NCI-H526 (cell line): ENCODE measurements at regions not wholly inside any gene's neighbourhood (a gene's known extent, or its start where the extent isn't known, plus 50 kb on each side); places are given as distances from the start of the nearest gene placed in this dataset.

ENCODE experiments used
- DNase-seq, 2 experiments: peaks; one replicate each; lab custom pipeline; 2025; lab: John Stamatoyannopoulos, UW

GRCh38 chr4:71162386-71162785 lies 168.9 kb downstream of the DCK start:
- DNase-seq: no peak

GRCh38 chr4:71163317-71163716 lies 169.9 kb downstream of the DCK start:
- DNase-seq: no peak

GRCh38 chr4:71167083-71167482 lies 171.7 kb upstream of the SLC4A4 start:
- DNase-seq: no peak

GRCh38 chr4:71171592-71171991 lies 167.2 kb upstream of the SLC4A4 start:
- DNase-seq: no peak

- DNase-seq: no peak
Observed at GRCh38 chr4:71181332-71181731, 157.5 kb upstream of the SLC4A4 start.

- DNase-seq: peak in 1 of 2 experiments; percentile 47
Observed at GRCh38 chr4:71184195-71184781, 154.5 kb upstream of the SLC4A4 start.

GRCh38 chr4:71185037-71185436 lies 153.8 kb upstream of the SLC4A4 start:
- no peak for DNase-seq

- DNase-seq: no peak
Observed at GRCh38 chr4:71186257-71186565, 152.6 kb upstream of the SLC4A4 start.

GRCh38 chr4:71186566-71187403 lies 152.0 kb upstream of the SLC4A4 start:
- peak in 1 of 2 experiments; percentile 59 for DNase-seq

- peak in 1 of 2 experiments; percentile 29 for DNase-seq
Observed at GRCh38 chr4:71187404-71188155, 151.2 kb upstream of the SLC4A4 start.

- no peak for DNase-seq
Observed at GRCh38 chr4:71188156-71188640, 150.6 kb upstream of the SLC4A4 start.

- no peak for DNase-seq
Observed at GRCh38 chr4:71188951-71189350, 149.9 kb upstream of the SLC4A4 start.

- DNase-seq: no peak
Observed at GRCh38 chr4:71189471-71189870, 149.3 kb upstream of the SLC4A4 start.

GRCh38 chr4:71194454-71194853 lies 144.4 kb upstream of the SLC4A4 start:
- no peak for DNase-seq

- DNase-seq: no peak
Observed at GRCh38 chr4:71195924-71196323, 142.9 kb upstream of the SLC4A4 start.

- DNase-seq: no peak
Observed at GRCh38 chr4:71198958-71199357, 139.9 kb upstream of the SLC4A4 start.

GRCh38 chr4:71201057-71201456 lies 137.8 kb upstream of the SLC4A4 start:
- DNase-seq: no peak

GRCh38 chr4:71201817-71202576 lies 136.8 kb upstream of the SLC4A4 start:
- no peak for DNase-seq

GRCh38 chr4:71202705-71203104 lies 136.1 kb upstream of the SLC4A4 start:
- no peak for DNase-seq

GRCh38 chr4:71204056-71204455 lies 134.8 kb upstream of the SLC4A4 start:
- no peak for DNase-seq

GRCh38 chr4:71206763-71207162 lies 132.1 kb upstream of the SLC4A4 start:
- DNase-seq: no peak

- DNase-seq: no peak
Observed at GRCh38 chr4:71209161-71209560, 129.7 kb upstream of the SLC4A4 start.
